ENCODE measurements at regions not wholly inside any gene's neighbourhood (a gene's known extent, or its start where the extent isn't known, plus 50 kb on each side); places are given as distances from the start of the nearest gene placed in this dataset.

DNA sequence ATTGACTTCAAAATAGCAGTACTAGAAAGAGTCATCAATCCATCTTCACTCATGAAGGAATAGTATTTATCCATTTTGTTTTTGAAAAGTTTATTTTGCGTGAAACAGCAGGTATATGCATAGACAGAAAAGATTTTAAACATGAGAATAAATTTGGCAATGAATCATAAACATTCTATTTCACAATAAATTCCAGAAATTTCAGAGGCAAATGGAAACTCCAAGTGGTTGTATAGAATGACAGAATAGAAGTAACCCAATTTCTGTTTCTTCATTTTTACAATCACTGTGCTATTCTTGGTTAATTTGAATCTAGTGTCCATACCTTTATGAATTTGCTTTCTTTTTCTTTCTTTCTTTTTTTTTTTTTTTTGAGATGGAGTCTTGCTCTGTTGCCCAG, 173.0 kb upstream of the ECI2 start:
- H3K4me3 ChIP-seq (ENCODE audit: low read depth, low read length): no peak overlapping the region

GRCh38 chr6:4304927-4305455, 169.6 kb upstream of the ECI2 start:
- H3K4me3 ChIP-seq (ENCODE audit: low read depth, low read length): no peak overlapping the region

GRCh38 chr6:4303638-4304037, 168.3 kb upstream of the ECI2 start:
- no peak overlapping the region for H3K4me3 ChIP-seq (ENCODE audit: low read depth, low read length)

- H3K4me3 ChIP-seq (ENCODE audit: low read depth, low read length): no peak overlapping the region
Measured at GRCh38 chr6:4302524-4302923, 167.1 kb upstream of the ECI2 start.

DNA sequence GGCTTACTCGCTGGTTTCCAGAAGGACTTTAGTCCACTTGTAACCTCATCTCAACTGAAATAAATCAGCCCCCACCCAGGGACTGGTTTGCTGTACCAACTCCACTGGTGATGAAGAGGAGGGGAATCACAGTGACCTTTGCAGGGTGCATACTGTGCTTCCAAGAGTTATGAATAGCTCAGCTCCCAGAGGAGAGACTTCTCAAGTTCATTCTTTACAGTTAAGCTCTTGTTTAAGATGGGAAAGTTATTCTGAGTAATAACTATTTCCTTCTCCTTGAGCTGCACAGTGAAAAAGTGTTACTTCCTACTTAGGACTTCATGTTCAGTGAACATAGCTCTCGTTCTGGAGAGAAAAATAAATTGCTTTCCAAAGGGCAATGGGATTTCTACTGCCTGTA, 166.5 kb upstream of the ECI2 start:
- H3K4me3 ChIP-seq (ENCODE audit: low read depth, low read length): no peak overlapping the region

GRCh38 chr6:4300917-4301316, 165.5 kb upstream of the ECI2 start:
- no peak overlapping the region for H3K4me3 ChIP-seq (ENCODE audit: low read depth, low read length)

DNA sequence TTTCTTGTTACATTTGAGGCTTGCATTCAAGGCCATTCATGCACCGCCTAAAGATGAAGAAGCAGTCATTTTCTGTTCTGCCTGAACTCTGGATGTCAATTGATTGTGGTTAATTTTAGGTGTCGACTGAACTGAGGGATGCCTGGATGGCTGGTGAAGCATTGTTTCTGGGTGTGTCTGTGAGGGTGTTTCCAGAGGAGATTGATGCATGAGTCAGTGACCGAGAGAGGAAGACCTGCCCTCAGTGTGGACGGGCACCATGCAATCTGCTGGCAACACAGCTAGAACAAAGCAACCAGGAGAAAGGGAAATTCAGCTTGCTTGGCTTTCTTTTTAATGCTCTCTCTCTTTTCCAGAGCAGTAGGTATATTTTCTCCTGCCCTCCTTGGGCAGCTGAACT, 164.1 kb upstream of the ECI2 start:
- H3K4me3 ChIP-seq (ENCODE audit: low read depth, low read length): no peak overlapping the region

DNA sequence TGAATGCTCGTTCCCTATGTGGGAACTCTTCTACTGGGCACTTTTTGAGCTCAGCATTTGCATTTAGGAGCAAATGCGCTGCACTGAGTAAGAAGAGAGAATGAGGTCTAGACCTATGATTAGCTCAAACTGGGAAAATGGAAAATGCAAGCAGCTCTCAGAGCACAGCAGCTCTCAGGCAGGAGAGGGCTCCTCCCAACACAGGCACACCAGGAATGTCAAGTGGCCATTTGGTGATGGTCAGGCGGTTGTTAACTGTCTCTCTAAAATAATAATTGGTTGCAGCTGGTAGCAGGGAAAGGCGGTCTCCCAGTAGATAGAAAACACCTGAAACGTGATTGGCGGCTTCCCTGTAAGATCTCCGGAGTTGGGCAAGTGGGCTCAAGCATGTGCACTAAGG, 162.0 kb upstream of the ECI2 start:
- no peak overlapping the region for H3K4me3 ChIP-seq (ENCODE audit: low read depth, low read length)

GRCh38 chr6:4296552-4296951, 161.2 kb upstream of the ECI2 start:
- H3K4me3 ChIP-seq (ENCODE audit: low read depth, low read length): no peak overlapping the region

GRCh38 chr6:4295783-4296155, 160.4 kb upstream of the ECI2 start:
- no peak overlapping the region for H3K4me3 ChIP-seq (ENCODE audit: low read depth, low read length)

- no peak overlapping the region for H3K4me3 ChIP-seq (ENCODE audit: low read depth, low read length)
Measured at GRCh38 chr6:4295058-4295782, 159.8 kb upstream of the ECI2 start.

GRCh38 chr6:4294636-4295035, 159.3 kb upstream of the ECI2 start:
- H3K4me3 ChIP-seq (ENCODE audit: low read depth, low read length): no peak overlapping the region

- no peak overlapping the region for H3K4me3 ChIP-seq (ENCODE audit: low read depth, low read length)
Measured at GRCh38 chr6:4291453-4292403, 156.4 kb upstream of the ECI2 start.

GRCh38 chr6:4289770-4290320, 154.5 kb upstream of the ECI2 start:
- no peak overlapping the region for H3K4me3 ChIP-seq (ENCODE audit: low read depth, low read length)

DNA sequence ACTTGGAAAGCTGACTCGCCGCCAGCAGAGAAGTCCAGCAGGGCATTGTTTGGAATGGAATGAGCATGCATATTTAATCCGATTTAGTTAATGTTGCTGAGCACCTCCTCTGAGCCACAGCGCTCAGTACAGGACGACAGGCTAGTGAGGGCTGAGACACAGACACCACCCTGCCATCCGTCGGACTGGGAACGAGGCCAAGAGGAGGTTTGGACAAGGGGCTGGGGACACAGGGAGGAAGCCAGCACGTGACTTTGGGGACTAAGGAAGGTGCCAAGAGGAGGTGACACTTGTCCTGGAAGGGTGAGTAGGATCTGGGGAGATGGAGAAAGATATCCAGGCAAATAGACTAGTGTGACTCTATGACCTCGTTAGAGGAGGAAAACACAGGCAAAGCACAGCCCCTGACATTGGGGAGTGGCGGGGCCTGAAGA, 152.5 kb upstream of the ECI2 start:
- H3K4me3 ChIP-seq (ENCODE audit: low read depth, low read length): no peak overlapping the region

DNA sequence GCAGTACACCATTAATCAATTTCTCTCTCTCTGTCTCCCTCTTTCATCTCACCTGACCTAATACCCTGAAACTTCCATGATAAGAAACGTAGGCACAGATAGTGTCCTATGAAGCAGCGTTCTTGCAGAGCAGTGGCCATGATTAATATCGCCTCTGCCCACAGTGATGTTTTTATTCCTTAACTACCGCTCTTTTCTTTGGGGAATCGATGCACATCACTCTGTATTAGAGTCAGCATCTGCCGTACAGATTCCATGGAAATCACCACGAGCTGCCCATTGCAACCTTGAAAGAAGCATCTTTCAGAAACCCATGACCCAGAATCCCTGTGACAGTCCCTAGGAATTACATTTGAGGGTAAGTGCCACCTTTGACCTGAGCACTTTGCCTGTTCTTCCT, 152.0 kb upstream of the ECI2 start:
- no peak overlapping the region for H3K4me3 ChIP-seq (ENCODE audit: low read depth, low read length)

GRCh38 chr6:4282926-4283325, 147.6 kb upstream of the ECI2 start:
- H3K4me3 ChIP-seq (ENCODE audit: low read depth, low read length): no peak overlapping the region

GRCh38 chr6:4281341-4282293, 146.2 kb upstream of the ECI2 start:
- H3K4me3 ChIP-seq (ENCODE audit: low read depth, low read length): peak overlapping the region; percentile 13

GRCh38 chr6:4280707-4281106, 145.3 kb upstream of the ECI2 start:
- no peak overlapping the region for H3K4me3 ChIP-seq (ENCODE audit: low read depth, low read length)

DNA sequence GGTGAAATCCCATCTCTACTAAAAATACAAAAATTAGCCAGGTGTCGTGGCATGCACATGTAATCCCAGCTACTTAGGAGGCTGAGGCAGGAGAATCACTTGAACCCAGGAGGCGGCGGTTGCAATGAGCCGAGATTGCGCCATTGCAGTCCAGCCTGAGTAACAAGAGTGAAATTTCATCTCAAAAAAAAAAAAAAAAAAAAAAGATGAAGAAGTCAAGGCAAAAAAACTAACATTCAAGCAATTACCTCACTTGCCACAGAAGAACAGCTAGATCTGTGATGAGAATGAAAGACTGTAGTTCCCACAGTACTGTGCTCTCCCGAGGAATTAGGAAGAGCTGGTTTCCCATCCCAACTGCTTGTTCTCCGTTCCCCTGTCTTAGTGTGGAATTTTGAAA, 144.7 kb upstream of the ECI2 start:
- H3K4me3 ChIP-seq (ENCODE audit: low read depth, low read length): no peak overlapping the region
